ENCODE measurements at regions not wholly inside any gene's neighbourhood (a gene's known extent, or its start where the extent isn't known, plus 50 kb on each side); places are given as distances from the start of the nearest gene placed in this dataset.
"Not testable (repeated sequence)": the region's sequence is repeated elsewhere in the genome, so short reads cannot be mapped to it uniquely, and the experiment has no call there.

- no peaks in the 10 kb centered on the region for H3K9me3 ChIP-seq (replicated peaks)
- no peak for DNase-seq (ENCODE audit: low read depth in 1 of 2, low spot score in 2 of 2)
- H3K4me1 ChIP-seq (replicated peaks): no peaks in the 10 kb centered on the region
- H3K27me3 ChIP-seq (replicated peaks): no peaks in the 10 kb centered on the region
- H3K27ac ChIP-seq: no peak overlapping the region
- no peaks in the 10 kb centered on the region for H3K36me3 ChIP-seq
- H3K4me3 ChIP-seq: no peak overlapping the region
Observed at GRCh38 chr4:25505637-25505991, 128.6 kb downstream of the ANAPC4 start.

GRCh38 chr4:25506032-25506571 lies 129.0 kb downstream of the ANAPC4 start:
- DNase-seq (ENCODE audit: low read depth in 1 of 2, low spot score in 2 of 2): no peak
- no peak overlapping the region for H3K4me3 ChIP-seq
- H3K27me3 ChIP-seq (replicated peaks): no peaks in the 10 kb centered on the region
- no peaks in the 10 kb centered on the region for H3K4me1 ChIP-seq (replicated peaks)
- no peaks in the 10 kb centered on the region for H3K9me3 ChIP-seq (replicated peaks)
- H3K27ac ChIP-seq: no peak overlapping the region
- no peaks in the 10 kb centered on the region for H3K36me3 ChIP-seq

- no peaks in the 10 kb centered on the region for H3K4me1 ChIP-seq (replicated peaks)
- DNase-seq (ENCODE audit: low read depth in 1 of 2, low spot score in 2 of 2): no peak
- H3K36me3 ChIP-seq: no peaks in the 10 kb centered on the region
- H3K4me3 ChIP-seq: no peak overlapping the region
- no peaks in the 10 kb centered on the region for H3K9me3 ChIP-seq (replicated peaks)
- no peaks in the 10 kb centered on the region for H3K27me3 ChIP-seq (replicated peaks)
- no peak overlapping the region for H3K27ac ChIP-seq
Observed at GRCh38 chr4:25509646-25510045, 132.6 kb downstream of the ANAPC4 start.

GRCh38 chr4:25511823-25512222 lies 134.8 kb downstream of the ANAPC4 start:
- H3K36me3 ChIP-seq; DNase-seq (ENCODE audit: low read depth in 1 of 2, low spot score in 2 of 2); H3K27ac ChIP-seq; H3K9me3 ChIP-seq (replicated peaks); H3K4me1 ChIP-seq (replicated peaks); H3K27me3 ChIP-seq (replicated peaks); H3K4me3 ChIP-seq: not testable (repeated sequence)

- Histone ChIP-seq H3K4me1 (replicated peaks) (no peaks in the 10 kb centered on the region), H3K4me3 (no peak overlapping the region), H3K27me3 (replicated peaks) (no peaks in the 10 kb centered on the region), H3K36me3 (no peaks in the 10 kb centered on the region), H3K9me3 (replicated peaks) (no peaks in the 10 kb centered on the region), H3K27ac (no peak overlapping the region)
- DNase-seq (ENCODE audit: low read depth in 1 of 2, low spot score in 2 of 2): no peak
Observed at GRCh38 chr4:25513814-25514213, 136.8 kb downstream of the ANAPC4 start.

- no peaks in the 10 kb centered on the region for H3K27me3 ChIP-seq (replicated peaks)
- no peaks in the 10 kb centered on the region for H3K4me1 ChIP-seq (replicated peaks)
- H3K36me3 ChIP-seq: no peaks in the 10 kb centered on the region
- no peaks in the 10 kb centered on the region for H3K9me3 ChIP-seq (replicated peaks)
- DNase-seq (ENCODE audit: low read depth in 1 of 2, low spot score in 2 of 2): no peak
- H3K4me3 ChIP-seq: no peak overlapping the region
- no peak overlapping the region for H3K27ac ChIP-seq
Observed at GRCh38 chr4:25523405-25523804, 132.2 kb upstream of the SLC34A2 start.

- H3K27ac ChIP-seq: no peak overlapping the region
- no peaks in the 10 kb centered on the region for H3K4me1 ChIP-seq (replicated peaks)
- no peak overlapping the region for H3K4me3 ChIP-seq
- no peaks in the 10 kb centered on the region for H3K9me3 ChIP-seq (replicated peaks)
- no peaks in the 10 kb centered on the region for H3K36me3 ChIP-seq
- H3K27me3 ChIP-seq (replicated peaks): no peaks in the 10 kb centered on the region
- no peak for DNase-seq (ENCODE audit: low read depth in 1 of 2, low spot score in 2 of 2)
Observed at GRCh38 chr4:25524663-25525062, 131.0 kb upstream of the SLC34A2 start.

- Histone ChIP-seq H3K36me3 (no peaks in the 10 kb centered on the region), H3K4me1 (replicated peaks) (no peaks in the 10 kb centered on the region), H3K27ac (no peak overlapping the region), H3K27me3 (replicated peaks) (no peaks in the 10 kb centered on the region), H3K9me3 (replicated peaks) (no peaks in the 10 kb centered on the region), H3K4me3 (no peak overlapping the region)
- no peak for DNase-seq (ENCODE audit: low read depth in 1 of 2, low spot score in 2 of 2)
Observed at GRCh38 chr4:25525896-25526295, 129.8 kb upstream of the SLC34A2 start.

- no peaks in the 10 kb centered on the region for H3K9me3 ChIP-seq (replicated peaks)
- DNase-seq (ENCODE audit: low read depth in 1 of 2, low spot score in 2 of 2): no peak
- no peaks in the 10 kb centered on the region for H3K27me3 ChIP-seq (replicated peaks)
- no peak overlapping the region for H3K27ac ChIP-seq
- H3K4me3 ChIP-seq: no peak overlapping the region
- H3K36me3 ChIP-seq: no peaks in the 10 kb centered on the region
- no peaks in the 10 kb centered on the region for H3K4me1 ChIP-seq (replicated peaks)
Observed at GRCh38 chr4:25527034-25527433, 128.6 kb upstream of the SLC34A2 start.

GRCh38 chr4:25528391-25528790 lies 127.3 kb upstream of the SLC34A2 start:
- Histone ChIP-seq H3K27me3 (replicated peaks) (no peaks in the 10 kb centered on the region), H3K27ac (no peak overlapping the region)
- no peak for DNase-seq (ENCODE audit: low read depth in 1 of 2, low spot score in 2 of 2)

GRCh38 chr4:25531272-25531671 lies 124.4 kb upstream of the SLC34A2 start:
- H3K4me1 ChIP-seq (replicated peaks): no peaks in the 10 kb centered on the region
- no peak overlapping the region for H3K4me3 ChIP-seq
- no peak overlapping the region for H3K27ac ChIP-seq
- H3K27me3 ChIP-seq (replicated peaks): no peaks in the 10 kb centered on the region
- H3K36me3 ChIP-seq: no peaks in the 10 kb centered on the region
- no peak for DNase-seq (ENCODE audit: low read depth in 1 of 2, low spot score in 2 of 2)
- H3K9me3 ChIP-seq (replicated peaks): no peaks in the 10 kb centered on the region

More at GRCh38 chr4:25528391-25528790, 127.3 kb upstream of the SLC34A2 start:
- H3K36me3 ChIP-seq: no peaks in the 10 kb centered on the region
- H3K4me3 ChIP-seq: no peak overlapping the region
- H3K4me1 ChIP-seq (replicated peaks): no peaks in the 10 kb centered on the region
- no peaks in the 10 kb centered on the region for H3K9me3 ChIP-seq (replicated peaks)

- Histone ChIP-seq H3K27ac (no peak overlapping the region), H3K4me3 (no peak overlapping the region), H3K9me3 (replicated peaks) (no peaks in the 10 kb centered on the region), H3K4me1 (replicated peaks) (no peaks in the 10 kb centered on the region), H3K27me3 (replicated peaks) (no peaks in the 10 kb centered on the region), H3K36me3 (no peaks in the 10 kb centered on the region)
- DNase-seq (ENCODE audit: low read depth in 1 of 2, low spot score in 2 of 2): no peak
Observed at GRCh38 chr4:25532591-25532990, 123.1 kb upstream of the SLC34A2 start.

GRCh38 chr4:25533256-25533655 lies 122.4 kb upstream of the SLC34A2 start:
- H3K36me3 ChIP-seq: no peaks in the 10 kb centered on the region
- H3K4me3 ChIP-seq: no peak overlapping the region
- no peaks in the 10 kb centered on the region for H3K9me3 ChIP-seq (replicated peaks)
- H3K4me1 ChIP-seq (replicated peaks): no peaks in the 10 kb centered on the region
- no peaks in the 10 kb centered on the region for H3K27me3 ChIP-seq (replicated peaks)
- H3K27ac ChIP-seq: no peak overlapping the region
- DNase-seq (ENCODE audit: low read depth in 1 of 2, low spot score in 2 of 2): no peak

- no peak overlapping the region for H3K4me3 ChIP-seq
- H3K27me3 ChIP-seq (replicated peaks): no peaks in the 10 kb centered on the region
- H3K27ac ChIP-seq: no peak overlapping the region
- H3K9me3 ChIP-seq (replicated peaks): no peaks in the 10 kb centered on the region
- DNase-seq (ENCODE audit: low read depth in 1 of 2, low spot score in 2 of 2): no peak
- H3K4me1 ChIP-seq (replicated peaks): no peaks in the 10 kb centered on the region
- no peaks in the 10 kb centered on the region for H3K36me3 ChIP-seq
Observed at GRCh38 chr4:25535278-25535677, 120.4 kb upstream of the SLC34A2 start.

- Histone ChIP-seq H3K4me1 (replicated peaks) (no peaks in the 10 kb centered on the region), H3K36me3 (no peaks in the 10 kb centered on the region), H3K27me3 (replicated peaks) (no peaks in the 10 kb centered on the region), H3K9me3 (replicated peaks) (no peaks in the 10 kb centered on the region), H3K27ac (no peak overlapping the region), H3K4me3 (no peak overlapping the region)
- no peak for DNase-seq (ENCODE audit: low read depth in 1 of 2, low spot score in 2 of 2)
Observed at GRCh38 chr4:25535701-25536473, 119.8 kb upstream of the SLC34A2 start.
